ENCODE measurements at regions not wholly inside any gene's neighbourhood (a gene's known extent, or its start where the extent isn't known, plus 50 kb on each side); places are given as distances from the start of the nearest gene placed in this dataset.
"Not testable (repeated sequence)": the region's sequence is repeated elsewhere in the genome, so short reads cannot be mapped to it uniquely, and the experiment has no call there.

- no peak overlapping the region for H3K27ac Mint-ChIP-seq
- no peaks in the 10 kb centered on the region for H3K36me3 Mint-ChIP-seq
- peaks cover 14% of the 10 kb centered on the region for H3K27me3 Mint-ChIP-seq (ENCODE audit: low read depth)
- H3K4me3 Mint-ChIP-seq = no peak overlapping the region
- TF ChIP-seq, protein P1, sequence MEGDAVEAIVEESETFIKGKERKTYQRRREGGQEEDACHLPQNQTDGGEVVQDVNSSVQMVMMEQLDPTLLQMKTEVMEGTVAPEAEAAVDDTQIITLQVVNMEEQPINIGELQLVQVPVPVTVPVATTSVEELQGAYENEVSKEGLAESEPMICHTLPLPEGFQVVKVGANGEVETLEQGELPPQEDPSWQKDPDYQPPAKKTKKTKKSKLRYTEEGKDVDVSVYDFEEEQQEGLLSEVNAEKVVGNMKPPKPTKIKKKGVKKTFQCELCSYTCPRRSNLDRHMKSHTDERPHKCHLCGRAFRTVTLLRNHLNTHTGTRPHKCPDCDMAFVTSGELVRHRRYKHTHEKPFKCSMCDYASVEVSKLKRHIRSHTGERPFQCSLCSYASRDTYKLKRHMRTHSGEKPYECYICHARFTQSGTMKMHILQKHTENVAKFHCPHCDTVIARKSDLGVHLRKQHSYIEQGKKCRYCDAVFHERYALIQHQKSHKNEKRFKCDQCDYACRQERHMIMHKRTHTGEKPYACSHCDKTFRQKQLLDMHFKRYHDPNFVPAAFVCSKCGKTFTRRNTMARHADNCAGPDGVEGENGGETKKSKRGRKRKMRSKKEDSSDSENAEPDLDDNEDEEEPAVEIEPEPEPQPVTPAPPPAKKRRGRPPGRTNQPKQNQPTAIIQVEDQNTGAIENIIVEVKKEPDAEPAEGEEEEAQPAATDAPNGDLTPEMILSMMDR (IDR thresholded peaks at IDR 0.05; ENCODE audit: unreplicated experiment) = no peak
- no peak for DNase-seq (ENCODE audit: low spot score in 2 of 2, unreplicated experiment in 2 of 2)
- H3K4me1 Mint-ChIP-seq = no peaks in the 10 kb centered on the region
- H3K9me3 Mint-ChIP-seq = peaks cover 5% of the 10 kb centered on the region
These were observed 164.1 kb downstream of the ATP23 start for GRCh38 chr12:58105225-58106119.

DNA sequence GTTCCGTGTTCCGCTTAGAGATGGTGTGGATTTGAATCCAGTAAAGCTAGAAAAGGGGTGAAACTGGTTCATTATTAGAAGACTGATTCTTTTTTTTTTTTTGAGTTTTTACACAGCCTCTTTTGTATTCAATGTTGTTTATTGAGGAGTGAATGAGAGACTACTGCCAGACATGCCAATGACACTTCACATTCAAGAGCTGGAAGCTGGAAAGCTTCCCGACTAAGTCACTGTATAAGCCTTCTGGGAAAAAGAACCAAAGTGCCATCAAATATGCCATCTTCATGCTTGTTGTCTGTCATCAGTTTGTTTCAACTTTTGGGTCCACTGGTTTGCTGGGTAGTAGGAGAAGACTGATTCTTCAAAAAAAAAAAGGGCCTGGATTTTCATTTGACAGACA lies 164.8 kb downstream of the ATP23 start:
- H3K27ac Mint-ChIP-seq = no peak overlapping the region
- H3K9me3 Mint-ChIP-seq = peaks cover 4% of the 10 kb centered on the region
- TF ChIP-seq, protein P1 (IDR thresholded peaks at IDR 0.05; ENCODE audit: unreplicated experiment) = no peak
- peaks cover 14% of the 10 kb centered on the region for H3K27me3 Mint-ChIP-seq (ENCODE audit: low read depth)
- DNase-seq (ENCODE audit: low spot score in 2 of 2, unreplicated experiment in 2 of 2) = no peak
- no peaks in the 10 kb centered on the region for H3K4me1 Mint-ChIP-seq
- no peak overlapping the region for H3K4me3 Mint-ChIP-seq
- H3K36me3 Mint-ChIP-seq = no peaks in the 10 kb centered on the region

DNA sequence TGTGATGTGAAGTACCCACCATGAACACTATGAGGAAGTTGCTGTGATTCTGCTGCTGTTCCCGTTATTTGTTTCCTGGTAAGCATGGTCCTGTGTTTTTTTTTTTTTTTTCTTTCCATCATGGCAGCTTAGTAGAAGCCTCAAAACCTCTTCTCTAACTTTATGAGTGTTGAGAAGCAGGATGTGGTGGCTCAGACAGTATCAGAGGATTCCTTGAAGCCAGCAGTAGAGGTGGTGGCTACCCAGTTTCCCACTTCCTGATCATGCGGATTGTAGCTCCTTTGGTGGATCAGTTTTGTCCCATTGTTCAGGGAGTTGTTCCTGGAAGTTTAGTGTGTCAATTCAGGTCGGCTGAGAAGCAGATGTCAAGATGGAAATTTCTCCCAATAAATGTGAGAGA lies 175.8 kb downstream of the ATP23 start:
- no peaks in the 10 kb centered on the region for H3K27me3 Mint-ChIP-seq (ENCODE audit: low read depth)
- no peak overlapping the region for H3K4me3 Mint-ChIP-seq
- no peak for DNase-seq (ENCODE audit: low spot score in 2 of 2, unreplicated experiment in 2 of 2)
- peaks cover 9% of the 10 kb centered on the region for H3K9me3 Mint-ChIP-seq
- TF ChIP-seq, protein P1 (IDR thresholded peaks at IDR 0.05; ENCODE audit: unreplicated experiment) = no peak
- H3K27ac Mint-ChIP-seq = no peak overlapping the region
- no peaks in the 10 kb centered on the region for H3K36me3 Mint-ChIP-seq
- no peaks in the 10 kb centered on the region for H3K4me1 Mint-ChIP-seq

DNA sequence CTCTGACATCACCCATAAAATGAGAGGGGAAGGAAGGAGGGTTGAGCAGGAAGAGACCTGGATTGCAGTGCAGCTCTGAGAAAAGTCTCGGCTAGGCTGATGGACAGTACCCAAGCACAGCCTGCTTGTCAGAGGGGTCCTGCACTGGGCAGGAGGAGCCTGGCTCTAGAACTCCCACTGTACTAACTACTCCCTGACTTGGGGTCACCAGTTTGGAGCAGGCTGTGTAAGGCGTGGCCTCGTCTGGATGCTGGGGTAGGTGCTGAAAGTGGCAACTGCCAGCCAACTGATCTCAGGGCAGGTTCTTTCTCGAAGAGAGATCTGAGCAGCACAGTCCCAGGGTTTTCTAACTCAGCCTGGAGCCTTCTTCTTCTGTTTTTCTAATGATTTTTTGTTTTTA lies 176.3 kb downstream of the ATP23 start:
- H3K4me3 Mint-ChIP-seq = no peak overlapping the region
- TF ChIP-seq, protein P1 (IDR thresholded peaks at IDR 0.05; ENCODE audit: unreplicated experiment) = no peak
- no peak for DNase-seq (ENCODE audit: low spot score in 2 of 2, unreplicated experiment in 2 of 2)
- no peaks in the 10 kb centered on the region for H3K27me3 Mint-ChIP-seq (ENCODE audit: low read depth)
- H3K36me3 Mint-ChIP-seq = no peaks in the 10 kb centered on the region
- H3K27ac Mint-ChIP-seq = no peak overlapping the region
- H3K4me1 Mint-ChIP-seq = no peaks in the 10 kb centered on the region
- H3K9me3 Mint-ChIP-seq = peaks cover 9% of the 10 kb centered on the region

DNA sequence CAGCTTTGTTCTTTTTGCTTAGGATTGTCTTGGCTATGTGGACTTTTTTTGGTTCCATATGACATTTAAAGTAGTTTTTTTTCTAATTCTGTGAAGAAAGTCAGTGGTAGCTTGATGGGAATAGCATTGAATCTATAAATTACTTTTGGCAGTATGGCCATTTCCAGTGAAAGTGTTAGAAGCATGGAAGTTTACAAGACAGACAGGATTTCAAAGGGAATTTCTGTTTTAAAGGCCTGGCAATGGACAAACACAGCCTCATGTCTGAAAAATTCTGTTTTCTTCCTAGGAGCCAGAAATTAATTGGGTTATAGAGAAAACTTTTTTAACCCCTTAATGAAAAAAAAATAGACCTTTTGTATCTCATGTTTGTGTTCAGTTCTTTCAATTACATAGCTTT lies 184.4 kb downstream of the ATP23 start:
- not testable (repeated sequence) for H3K9me3 Mint-ChIP-seq; H3K4me1 Mint-ChIP-seq; H3K27me3 Mint-ChIP-seq (ENCODE audit: low read depth); H3K27ac Mint-ChIP-seq; H3K4me3 Mint-ChIP-seq; H3K36me3 Mint-ChIP-seq; DNase-seq (ENCODE audit: low spot score in 2 of 2, unreplicated experiment in 2 of 2)

GRCh38 chr12:58131986-58132755 lies 190.8 kb downstream of the ATP23 start:
- Mint-ChIP-seq H3K9me3 (peaks cover 1% of the 10 kb centered on the region), H3K4me1 (no peaks in the 10 kb centered on the region), H3K27ac (no peak overlapping the region), H3K27me3 (ENCODE audit: low read depth) (peaks cover 11% of the 10 kb centered on the region), H3K36me3 (no peaks in the 10 kb centered on the region), H3K4me3 (no peak overlapping the region)
- TF ChIP-seq, protein P1 (IDR thresholded peaks at IDR 0.05; ENCODE audit: unreplicated experiment) = no peak
- DNase-seq (ENCODE audit: low spot score in 2 of 2, unreplicated experiment in 2 of 2) = no peak
